HG03521 (cell line): ENCODE measurements at regions not wholly inside any gene's neighbourhood (a gene's known extent, or its start where the extent isn't known, plus 50 kb on each side); places are given as distances from the start of the nearest gene placed in this dataset.
"Not testable (repeated sequence)": the region's sequence is repeated elsewhere in the genome, so short reads cannot be mapped to it uniquely, and the experiment has no call there.

Source experiments
- ATAC-seq: cut with Tn5 transposase; IDR thresholded peaks from one replicate; pipeline ENCODE4 v1.9.1; 2021; ENCODE audit warnings: mild to moderate bottlenecking, moderate library complexity; ENCODE audit not compliant: unreplicated experiment

DNA sequence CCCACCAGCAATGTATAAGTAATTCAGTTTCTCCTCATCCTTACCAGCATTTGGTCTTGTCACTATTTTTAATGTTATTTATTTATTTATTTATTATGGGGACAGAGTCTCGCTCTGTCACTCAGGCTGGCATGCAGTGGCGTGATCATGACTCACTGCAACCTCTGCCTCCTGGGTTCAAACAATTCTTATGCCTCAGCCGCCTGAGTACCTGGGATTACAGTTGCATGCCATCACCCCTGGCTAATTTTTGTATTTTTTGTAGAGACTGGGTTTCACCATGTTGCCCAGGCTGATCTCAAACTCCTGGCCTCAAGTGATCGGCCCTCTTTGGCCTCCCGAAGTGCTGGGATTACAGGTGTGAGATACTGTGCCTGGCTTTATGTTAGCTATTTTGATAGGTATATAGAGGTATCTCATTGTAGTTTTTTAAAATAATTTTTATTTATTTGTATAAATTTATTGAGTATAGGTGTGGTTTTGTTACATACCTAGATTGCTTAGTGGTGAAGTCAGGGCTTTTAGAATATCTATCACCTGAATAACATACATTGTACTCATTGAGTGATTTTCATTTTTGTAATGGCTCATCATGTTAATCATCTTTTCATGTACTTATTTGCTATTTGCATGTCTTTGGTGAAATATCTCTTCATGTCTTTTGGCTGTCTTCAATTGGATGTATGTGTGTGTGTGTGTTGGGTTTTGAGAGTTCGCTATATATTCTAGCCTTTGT is 53.3 kb downstream of the TANC2 start:
- ATAC-seq: no peak

DNA sequence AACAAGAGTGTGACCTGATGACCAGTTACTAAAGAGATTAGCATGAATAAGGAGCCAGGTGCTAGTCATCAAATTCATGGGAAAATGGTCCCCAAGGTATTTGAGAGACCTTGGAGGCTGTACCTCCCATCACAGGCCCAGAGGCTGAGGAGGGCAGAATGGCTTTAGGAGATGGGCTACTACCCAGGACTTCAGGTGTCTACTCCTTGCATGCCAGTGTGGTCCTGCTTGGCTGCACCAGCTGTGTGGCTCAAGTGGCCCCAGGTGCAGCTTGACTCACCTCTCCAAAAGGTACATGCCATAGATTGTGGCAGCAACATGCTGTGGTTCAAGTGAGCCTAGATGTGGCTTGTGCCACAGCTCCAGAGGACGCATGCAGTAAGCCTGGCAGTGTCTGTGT is 56.5 kb downstream of the TANC2 start:
- ATAC-seq: no peak

DNA sequence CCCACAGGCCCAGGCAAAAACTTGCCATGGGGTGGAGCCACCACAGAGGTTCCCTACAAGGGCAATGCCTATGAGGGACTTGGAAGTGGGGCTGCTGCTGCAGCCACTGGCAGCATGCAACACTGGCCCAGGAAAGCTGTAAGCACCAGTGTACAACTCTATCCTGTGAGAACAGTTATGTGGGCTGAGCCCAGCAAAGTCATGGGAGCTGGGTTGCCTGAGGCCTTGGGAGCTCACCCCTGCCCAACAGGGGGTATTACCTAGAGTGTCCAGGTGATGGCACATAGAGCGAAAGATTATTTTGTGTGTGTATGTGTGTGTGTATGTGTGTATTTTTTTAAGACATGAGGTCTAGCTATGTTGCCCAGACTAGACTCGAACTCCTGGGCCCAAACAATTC is 57.0 kb downstream of the TANC2 start:
- no peak for ATAC-seq

DNA sequence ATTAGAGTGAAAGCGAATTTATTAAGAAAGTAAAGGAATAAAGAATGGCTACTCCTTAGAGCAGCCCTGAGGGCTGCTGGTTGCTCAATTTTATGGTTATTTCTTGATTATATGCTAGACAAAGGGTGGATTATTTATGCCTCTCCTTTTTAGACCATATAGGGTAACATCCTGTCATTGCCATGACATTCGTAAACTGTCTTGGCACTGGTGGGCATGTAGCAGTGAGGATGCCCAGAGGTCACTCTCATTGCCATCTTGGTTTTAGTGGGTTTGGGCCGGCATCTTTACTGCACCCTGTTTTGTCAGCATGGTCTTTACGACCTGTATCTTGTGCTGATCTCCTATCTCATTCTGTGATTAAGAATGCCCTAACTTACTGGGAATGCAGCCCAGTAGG is 58.2 kb downstream of the TANC2 start:
- ATAC-seq: no peak

DNA sequence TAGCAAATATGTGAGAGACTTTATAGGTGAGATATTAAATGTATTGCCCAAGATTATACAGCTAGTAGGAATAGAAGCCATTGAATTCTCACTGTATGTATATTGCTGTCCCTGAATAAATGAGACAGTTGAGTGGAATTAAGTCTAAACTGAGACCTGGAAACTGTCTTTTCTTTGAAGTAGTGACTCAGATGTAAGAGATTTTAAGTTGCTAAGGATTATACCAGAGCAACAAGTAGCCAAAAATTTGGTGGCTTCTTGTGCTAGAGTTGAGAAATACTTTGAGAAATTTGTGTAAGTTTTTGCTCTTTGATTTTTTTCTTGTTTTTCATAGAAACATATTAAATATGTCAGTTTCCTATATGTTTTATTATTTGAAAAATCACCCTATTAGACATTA is 58.7 kb downstream of the TANC2 start:
- no peak for ATAC-seq

DNA sequence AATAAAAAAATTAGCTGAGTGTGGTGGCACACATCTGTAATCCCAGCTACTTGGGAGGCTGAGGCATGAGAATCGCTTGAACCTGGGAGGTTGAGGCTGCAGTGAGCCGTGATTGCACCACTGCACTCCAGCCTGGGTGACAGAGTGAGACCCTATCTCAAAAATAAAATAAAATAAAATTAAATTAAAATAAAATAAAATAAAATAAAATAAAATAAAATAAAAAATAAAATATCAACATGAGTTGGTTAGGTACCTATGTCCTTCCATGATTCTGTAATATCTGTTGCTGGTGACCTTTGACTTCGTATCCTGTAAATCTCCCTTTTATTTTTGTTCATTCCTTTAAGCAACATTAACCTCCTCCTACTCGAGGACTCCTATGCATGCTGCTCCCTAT is 59.6 kb downstream of the TANC2 start:
- not testable (repeated sequence) for ATAC-seq

DNA sequence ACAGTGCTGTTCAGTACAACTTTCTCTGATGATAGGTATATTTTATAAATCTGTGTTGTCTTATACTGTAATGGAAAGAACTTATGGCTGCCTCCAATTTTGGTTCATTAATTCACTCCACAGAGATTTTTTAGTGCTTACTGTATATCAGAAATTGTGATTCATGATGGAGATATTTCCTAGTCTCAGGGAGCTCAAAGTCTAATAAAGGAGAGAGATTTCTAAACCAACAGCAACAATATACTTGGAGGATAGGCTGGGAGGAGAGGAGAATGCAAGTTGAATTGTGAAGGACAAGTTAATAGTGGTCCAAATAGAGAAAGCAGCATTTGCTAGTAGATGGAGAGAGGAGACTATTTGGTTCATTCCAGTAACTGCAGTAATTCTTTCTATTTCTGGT is 63.5 kb downstream of the TANC2 start:
- no peak for ATAC-seq

DNA sequence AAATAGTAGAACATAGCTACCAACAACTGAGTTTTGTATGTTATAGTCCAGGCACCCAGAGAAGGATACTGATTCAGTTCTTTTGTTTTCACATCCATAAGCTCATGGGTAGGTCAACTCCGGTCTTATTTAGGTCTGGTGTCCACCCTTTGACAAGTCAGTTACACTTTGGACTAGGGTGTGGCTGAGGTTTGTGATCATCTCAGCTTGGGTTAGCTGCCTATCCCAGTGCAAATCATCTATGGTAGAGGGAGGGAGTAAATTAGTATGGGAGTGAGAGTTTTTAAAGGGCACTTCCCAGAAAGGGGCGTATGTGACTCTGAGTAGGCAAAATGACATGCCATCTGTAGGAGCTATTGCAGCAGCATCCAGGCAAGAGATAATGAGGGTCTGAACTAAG is 66.1 kb downstream of the TANC2 start:
- ATAC-seq: no peak

DNA sequence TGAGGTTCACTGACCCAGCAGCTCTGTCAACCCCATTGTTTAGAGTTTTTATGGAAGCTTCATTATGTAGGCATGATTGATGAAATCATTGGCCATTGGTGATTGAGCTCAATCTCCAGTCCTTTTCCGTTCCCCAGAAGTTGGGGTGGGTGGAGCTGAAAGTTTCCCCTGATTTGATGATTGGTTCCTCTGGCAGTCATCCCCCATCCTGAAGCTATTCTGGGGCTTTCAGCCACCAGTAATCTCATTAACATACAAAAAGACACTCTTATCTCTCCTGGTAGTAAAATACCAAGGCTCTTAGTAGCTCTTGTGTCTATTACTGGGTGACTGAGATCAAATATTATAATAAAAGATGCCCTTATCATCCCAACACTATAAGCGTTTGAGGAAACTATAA is 67.1 kb downstream of the TANC2 start:
- ATAC-seq: no peak

DNA sequence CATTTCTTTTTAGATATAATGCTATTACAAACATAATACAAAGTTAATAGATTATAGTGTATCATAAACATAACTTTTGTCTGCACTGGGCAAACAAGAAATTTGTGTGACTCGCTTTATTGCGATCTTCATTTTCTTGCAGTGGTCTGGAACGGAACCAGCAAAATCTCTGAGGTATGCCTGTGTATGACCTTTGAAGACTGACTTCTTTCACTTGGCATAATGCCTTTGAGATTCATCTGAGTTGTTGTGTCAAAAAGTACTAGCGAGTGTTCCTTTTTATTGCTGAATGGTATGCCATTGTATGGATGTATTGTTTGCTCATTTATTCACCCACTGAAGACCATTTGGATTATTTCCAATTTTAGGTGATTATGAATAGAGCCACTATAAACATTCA is 69.2 kb downstream of the TANC2 start:
- no peak for ATAC-seq

DNA sequence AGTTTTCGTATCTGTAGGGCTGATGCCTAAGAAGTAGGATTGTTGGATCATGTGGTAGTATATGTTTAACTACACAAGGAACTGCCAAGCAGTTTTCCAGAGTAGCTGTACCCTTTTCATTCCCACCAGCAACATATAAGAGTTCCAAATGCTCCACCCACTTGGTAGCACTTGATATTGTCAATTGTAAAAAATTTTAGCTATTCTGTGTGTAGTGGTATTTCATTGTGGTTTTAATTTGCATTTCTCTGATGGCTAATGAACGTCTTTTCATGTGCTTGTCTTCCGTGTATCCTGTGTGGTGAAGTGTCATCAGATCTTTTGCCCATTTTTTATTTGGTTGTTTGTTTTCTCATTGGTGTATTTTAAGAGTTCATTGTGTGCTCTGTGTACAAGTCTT is 69.7 kb downstream of the TANC2 start:
- ATAC-seq: no peak

DNA sequence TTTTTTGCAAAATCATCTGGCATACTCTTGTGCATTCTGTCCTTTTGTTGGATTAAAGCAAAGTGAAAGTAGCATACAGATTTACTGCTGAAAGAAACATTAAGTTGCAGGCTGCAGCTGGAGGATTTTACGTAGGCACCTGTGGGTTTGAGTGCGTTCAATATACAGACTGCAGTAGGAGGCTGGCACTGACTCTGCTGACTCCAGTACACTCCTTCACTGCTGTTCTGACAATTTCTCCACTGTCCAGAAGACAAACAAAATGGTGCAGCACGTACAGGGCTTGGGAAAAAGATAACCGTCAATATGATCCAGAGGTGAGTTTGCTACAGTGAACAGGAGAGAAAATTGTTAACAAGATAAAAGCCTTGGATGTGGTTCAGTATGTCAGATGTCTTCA is 73.3 kb downstream of the TANC2 start:
- ATAC-seq: no peak

DNA sequence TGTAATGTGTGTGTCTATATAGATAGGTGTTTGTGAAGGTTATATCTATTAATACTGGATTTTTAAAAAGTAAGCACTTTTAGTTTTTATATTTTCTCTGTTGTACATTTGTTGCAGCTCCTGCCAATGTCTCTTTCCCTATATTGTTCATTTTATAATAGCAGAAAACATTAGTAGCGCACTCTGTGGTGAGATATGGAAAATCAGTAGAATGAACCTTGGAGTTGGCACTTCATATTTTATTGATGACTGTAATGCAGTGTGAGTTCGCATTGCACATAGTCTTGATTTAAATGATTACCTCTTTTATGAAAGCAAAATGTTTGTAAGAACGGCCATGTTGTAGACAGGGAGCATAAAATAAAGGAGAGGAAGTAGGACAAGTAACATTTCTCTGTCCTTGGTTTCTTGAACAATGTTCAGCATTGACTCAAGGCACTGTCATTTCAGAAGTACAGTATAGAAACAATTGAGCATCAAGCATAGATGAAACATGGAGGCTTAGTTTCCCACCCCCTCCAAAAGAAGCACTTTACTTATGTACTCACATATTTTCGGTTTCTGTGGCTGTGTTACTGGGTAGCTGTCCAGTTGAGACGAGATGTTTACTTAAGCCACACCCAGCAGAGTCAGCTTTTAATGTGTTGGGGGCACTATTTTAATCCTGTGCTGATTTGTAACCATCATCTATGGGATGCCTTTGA is 74.0 kb downstream of the TANC2 start:
- ATAC-seq: no peak

DNA sequence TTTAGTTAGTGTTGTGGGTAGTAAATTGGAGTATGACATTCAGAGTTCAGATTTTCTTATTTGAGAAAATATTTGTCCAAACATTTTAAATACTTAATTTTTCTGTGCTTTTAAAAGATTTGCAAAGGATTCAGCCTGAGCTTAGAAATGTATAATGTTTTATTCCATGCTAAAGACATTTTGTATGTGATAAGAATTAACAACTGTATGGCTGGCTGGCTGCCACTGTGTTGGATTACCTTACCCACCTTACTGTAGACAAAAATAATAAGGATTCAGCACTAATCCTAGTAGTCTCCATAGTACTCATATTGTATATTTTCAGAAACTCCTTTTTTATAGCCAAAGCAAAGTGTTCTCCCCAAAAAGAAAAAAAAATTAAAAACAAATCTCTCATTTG is 74.8 kb downstream of the TANC2 start:
- ATAC-seq: no peak

DNA sequence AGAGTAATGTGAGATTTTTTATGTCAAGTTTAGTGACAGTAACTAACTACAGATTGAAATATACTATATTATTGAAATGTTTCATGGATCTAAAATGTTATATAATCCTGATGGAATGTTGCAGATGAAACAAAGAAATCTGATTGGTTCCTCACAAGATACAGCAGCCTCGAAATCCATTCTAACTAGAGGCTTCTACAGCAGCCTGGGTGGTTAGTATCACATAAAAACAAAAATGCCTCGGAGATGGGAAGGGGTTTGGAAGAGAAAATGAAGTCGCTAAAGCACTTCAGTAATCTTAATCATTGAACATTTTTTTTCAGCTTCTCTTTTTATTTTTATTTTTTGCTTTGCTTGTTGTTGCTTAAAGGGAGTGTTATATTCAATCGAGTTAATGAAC is 75.2 kb downstream of the TANC2 start:
- no peak for ATAC-seq

DNA sequence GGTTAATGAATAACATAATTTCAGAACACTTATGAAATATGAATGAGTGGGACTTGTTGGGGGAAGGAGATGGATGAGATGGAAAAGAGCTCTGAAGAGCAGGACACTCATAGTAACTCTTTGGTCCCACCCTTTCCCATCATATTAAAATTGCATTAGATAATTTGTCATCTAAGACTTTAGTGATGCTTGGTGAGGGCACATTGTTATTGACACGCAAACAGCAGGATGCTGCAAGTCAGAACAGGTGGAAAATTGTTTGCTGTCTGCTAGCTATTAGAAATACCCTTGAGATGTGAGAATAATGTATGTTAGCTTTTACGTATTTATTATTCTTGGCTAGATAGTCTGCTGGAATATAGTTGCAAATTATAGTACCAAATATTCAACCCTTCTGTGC is 75.7 kb downstream of the TANC2 start:
- ATAC-seq: no peak

DNA sequence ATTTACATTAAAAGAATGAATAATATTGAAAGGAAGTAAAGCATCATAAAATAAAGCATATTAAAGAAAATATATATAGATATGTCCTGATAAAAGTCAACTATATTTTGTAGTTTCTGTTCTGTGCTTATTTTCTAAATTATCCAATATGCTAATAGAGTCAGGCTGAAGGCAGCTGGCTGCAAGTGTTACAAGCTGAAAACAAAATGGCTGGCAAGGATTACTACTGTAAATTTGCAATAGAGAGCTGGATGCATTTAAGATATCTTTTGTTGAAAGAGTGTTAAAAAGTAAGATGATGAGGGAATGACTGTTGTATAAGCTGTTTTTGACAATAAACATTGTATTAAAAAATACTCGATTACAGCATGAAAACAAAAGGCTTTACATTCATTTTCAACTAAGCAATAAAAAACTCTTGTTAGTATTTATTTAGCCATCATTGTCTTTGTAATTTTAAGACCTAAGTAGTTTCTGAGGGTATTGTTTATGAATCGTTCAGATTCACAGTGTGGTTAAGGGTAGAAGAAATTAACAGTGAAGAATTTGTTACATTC is 76.3 kb downstream of the TANC2 start:
- no peak for ATAC-seq

DNA sequence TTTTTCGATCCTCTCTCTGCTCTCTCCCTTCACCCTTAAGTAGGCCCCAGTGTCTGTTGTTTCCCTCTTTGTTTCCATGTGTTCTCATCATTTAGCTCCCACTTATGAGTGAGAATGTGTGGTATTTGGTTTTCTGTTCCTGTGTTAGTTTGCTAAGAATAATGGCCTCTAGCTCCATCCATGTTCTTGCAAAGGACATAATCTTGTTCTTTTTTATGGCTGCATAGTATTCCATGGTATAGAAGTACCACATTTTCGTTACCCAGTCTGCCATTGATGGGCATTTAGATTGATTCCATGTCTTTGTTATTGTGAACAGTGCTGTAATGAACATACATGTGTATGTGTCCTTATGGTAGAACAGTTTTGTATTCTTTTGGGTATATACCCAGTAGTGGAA is 91.5 kb downstream of the TANC2 start:
- not testable (repeated sequence) for ATAC-seq

DNA sequence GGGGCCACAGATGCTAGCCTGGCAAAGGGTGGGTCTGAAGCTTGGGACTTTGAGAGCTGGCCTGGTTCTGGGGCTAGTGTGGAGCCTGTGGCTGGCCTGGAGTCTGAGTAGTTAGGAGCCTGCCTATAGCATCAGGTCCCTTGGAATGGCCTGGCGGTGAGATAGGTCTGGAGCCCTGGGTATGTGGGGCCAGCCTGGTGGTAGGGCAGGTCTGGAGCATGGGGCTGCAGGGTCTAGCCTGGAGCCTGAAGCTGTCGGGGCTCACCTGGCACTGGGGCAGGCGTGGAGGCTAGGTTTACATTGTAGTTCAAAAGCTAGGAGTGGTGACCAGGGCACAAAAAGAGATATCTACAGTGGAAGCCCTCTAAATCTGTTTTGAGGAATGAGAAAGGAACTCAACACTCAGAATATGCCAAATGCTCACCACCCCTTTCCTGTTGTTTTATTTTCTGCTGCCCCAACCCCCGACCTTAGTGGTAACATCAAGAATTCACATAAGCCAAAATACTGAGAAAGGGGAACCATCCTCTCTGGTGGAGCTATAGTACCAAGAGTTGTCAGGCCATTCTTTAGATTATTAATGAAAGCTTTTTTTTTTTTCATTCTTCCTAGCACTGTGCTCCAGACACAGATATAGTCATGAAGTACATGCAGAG is 100.3 kb downstream of the TANC2 start:
- no peak for ATAC-seq

DNA sequence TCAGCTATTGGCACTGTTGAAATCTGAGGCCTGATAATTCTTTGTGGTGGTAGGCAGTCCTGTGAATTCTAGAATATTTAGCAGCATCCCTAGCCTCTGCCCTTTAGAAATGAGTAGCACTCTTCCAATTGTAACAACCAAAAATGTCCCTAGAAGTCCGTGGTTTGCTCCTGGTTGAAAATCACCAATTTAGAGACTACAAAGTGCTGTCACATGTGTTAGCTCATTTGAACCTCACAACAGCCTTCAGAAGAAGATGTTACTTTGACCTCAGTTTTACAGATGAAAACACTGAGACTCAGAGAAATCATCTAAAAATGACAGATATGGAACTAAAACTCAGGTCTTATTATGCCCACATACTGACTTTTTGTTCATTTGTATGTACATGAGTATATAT is 103.2 kb downstream of the TANC2 start:
- ATAC-seq: no peak

DNA sequence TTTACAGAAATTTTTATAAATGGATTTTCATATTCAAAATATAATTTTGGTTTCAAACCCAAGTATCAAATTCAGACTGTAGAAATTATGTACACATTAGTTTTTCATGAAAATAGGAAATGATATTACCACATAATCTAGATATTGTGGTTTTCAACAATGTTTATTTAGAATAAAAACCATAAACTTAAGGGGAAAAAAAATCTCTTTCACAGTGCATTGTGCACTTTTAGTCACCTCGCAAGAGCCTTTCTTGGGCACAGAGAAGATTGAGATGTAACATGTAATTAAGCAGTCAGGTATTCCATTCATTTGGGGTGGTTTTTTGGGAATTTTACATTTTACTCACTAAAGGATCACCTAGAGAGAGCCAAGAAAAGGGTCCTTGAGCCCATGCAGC is 104.0 kb downstream of the TANC2 start:
- ATAC-seq: no peak

DNA sequence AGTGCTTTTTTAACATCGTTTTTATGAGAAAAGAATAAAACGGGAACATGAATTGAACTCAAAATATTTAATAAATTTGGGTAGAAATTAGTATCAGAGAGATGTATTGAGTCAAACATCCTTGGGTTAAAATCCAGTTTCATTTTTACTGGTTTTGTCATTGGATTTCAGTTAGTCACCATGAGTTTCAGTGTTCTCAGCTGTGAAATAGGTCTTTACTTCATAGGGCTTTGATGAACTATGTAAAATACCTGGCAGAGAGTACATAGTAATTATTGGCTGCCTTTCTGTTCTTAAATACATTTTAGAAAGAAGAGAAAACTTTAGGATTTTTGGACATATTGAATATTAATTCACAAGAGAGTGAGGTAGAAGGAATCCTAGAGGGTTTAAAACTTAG is 105.8 kb downstream of the TANC2 start:
- ATAC-seq: no peak
